Adrenal gland (tissue), 9 donors: ENCODE measurements at regions not wholly inside any gene's neighbourhood (a gene's known extent, or its start where the extent isn't known, plus 50 kb on each side); places are given as distances from the start of the nearest gene placed in this dataset.

Experiments
- DNase-seq, 7 donors: peaks; one replicate each; pipeline ENCODE4 v3.0.0-alpha.2; 2019 to 2020
- H3K27ac ChIP-seq, 5 donors: fragments of 200-600 bp; sonication (generic) in 4 of 5; 1 replicate in 3 of 5; 2 replicates in 2 of 5; pipeline versions ENCODE4 v1.5.1 to v1.8.0; 2016 to 2020; ENCODE audit warnings: mild to moderate bottlenecking in 1 of 5
- H3K27me3 ChIP-seq: fragments of 200-600 bp; 2 replicates; pipeline ENCODE4 v1.8.0; 2021
- H3K36me3 ChIP-seq, 2 donors: fragments of 200-600 bp; replicated peaks in 1 of 2; 1 replicate in 1 of 2; 2 replicates in 1 of 2; pipeline versions ENCODE4 v1.5.1 to v1.8.0; 2018 to 2022
- H3K4me1 ChIP-seq, 2 donors: fragments of 200-600 bp; replicated peaks in 1 of 2; 1 replicate in 1 of 2; 2 replicates in 1 of 2; pipeline versions ENCODE4 v1.5.1 to v1.8.0; 2018 to 2021
- H3K4me3 ChIP-seq, 4 donors: fragments of 200-600 bp; sonication (generic) in 3 of 4; one replicate each; pipeline ENCODE4 v1.5.1; 2016 to 2018
- H3K9me3 ChIP-seq, 3 donors: fragments of 200-600 bp; sonication (generic) in 1 of 3; replicated peaks in 1 of 3; 1 replicate in 2 of 3; 2 replicates in 1 of 3; pipeline versions ENCODE4 v1.5.1 to v1.8.0; 2016 to 2021
- CTCF ChIP-seq, 6 experiments: fragments of 450-650 bp in 4 of 6; fragments of 200-600 bp in 2 of 6; sonication (generic) in 1 of 6; IDR thresholded peaks; 1 replicate in 5 of 6; 2 replicates in 1 of 6; pipeline versions ENCODE4 v1.5.1 to v1.8.0; 2016 to 2021; ENCODE audit warnings: antibody characterized with exemption in 6 of 6, mild to moderate bottlenecking in 2 of 6, moderate library complexity in 1 of 6
- POLR2A ChIP-seq, 2 donors: fragments of 450-650 bp; IDR thresholded peaks; one replicate each; pipeline ENCODE4 v1.6.1; 2017; ENCODE audit warnings: antibody characterized with exemption in 2 of 2, mild to moderate bottlenecking in 2 of 2, moderate library complexity in 1 of 2
- WGBS, 4 donors: extraction: QIAGEN DNeasy Blood & Tissue Kit in 2 of 4; methylation state at CpG; one replicate each; pipeline versions ENCODE4 v1.1.5 to v1.1.7; 2013 to 2017; 5-methylcytosine and 5-hydroxymethylcytosine counted together
- intact Hi-C, 2 donors: fragments of 100-400 bp; cut with DNase I; formaldehyde crosslinking; loops; one replicate each; pipeline versions ENCODE4 v1.14.1 to v1.15.0; 2022 to 2023
- donor health status: healthy with polysubstance abuse.
- donor health status: Bipolar disorder and iron deficiency.
- donor health status: DM: yes; HTN: yes; CAD: no.
- donor health status: DM: no; HTN: no; CAD: no.
- donor health status: DM: no; HTN: no; CAD: no.

DNA sequence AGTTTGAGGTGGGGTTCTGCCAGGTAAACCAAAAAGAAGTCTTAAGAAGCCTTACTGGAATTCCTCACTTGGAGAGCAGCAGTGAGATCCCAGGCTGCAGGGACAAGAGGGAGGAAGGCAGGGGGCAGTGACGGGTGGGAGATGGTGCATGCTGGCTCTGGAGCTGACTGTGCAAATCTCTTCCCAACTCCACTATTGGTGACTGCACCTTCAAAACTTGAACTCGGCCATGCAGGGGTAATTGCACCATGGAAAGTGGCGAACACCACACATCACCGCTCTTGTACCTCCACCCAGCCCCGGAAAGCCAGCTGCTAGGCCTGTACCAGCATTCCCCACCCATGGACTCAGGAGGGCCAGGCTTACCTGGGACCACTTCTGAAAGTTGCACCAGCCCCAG lies 51.4 kb upstream of the CDR2 start:
- Histone ChIP-seq H3K36me3 (peaks cover 0 to 16% of the 10 kb centered on the region in 2 donors), H3K27me3 (no peaks in the 10 kb centered on the region), H3K27ac (peak overlapping the region in 4 of 5 donors; percentile 80 to 93 (median 92)), H3K4me3 (no peak overlapping the region), H3K4me1 (peaks cover 25 to 28% of the 10 kb centered on the region in 2 donors), H3K9me3 (no peaks in the 10 kb centered on the region)
- intact Hi-C loops: no loop called here
- 90 to 95% (median 93%) methylated on average over 4 to 5 of the region's 5 CpGs; no CpG with 5 or more reads in 1 of the 4 donors for WGBS, 4 donors
- peak in 1 of 7 donors; percentile 47 for DNase-seq
- TF ChIP-seq CTCF (IDR thresholded peaks at IDR 0.05) (no peak), POLR2A (IDR thresholded peaks at IDR 0.05) (no peak)

- TF ChIP-seq POLR2A (IDR thresholded peaks at IDR 0.05) (no peak), CTCF (IDR thresholded peaks at IDR 0.05) (no peak)
- intact Hi-C loops: no loop called here
- Histone ChIP-seq H3K4me1 (peaks cover 25 to 28% of the 10 kb centered on the region in 2 donors), H3K27ac (peak overlapping the region; percentile 80 to 95 (median 92)), H3K36me3 (peaks cover 0 to 16% of the 10 kb centered on the region in 2 donors), H3K4me3 (no peak overlapping the region), H3K9me3 (no peaks in the 10 kb centered on the region), H3K27me3 (no peaks in the 10 kb centered on the region)
- 29 to 37% (median 34%) methylated on average over 12 to 26 of the region's 26 CpGs for WGBS, 4 donors
- DNase-seq: peak; percentile 59 to 85 (median 77)
Observed at GRCh38 chr16:22425036-22425801, 50.8 kb upstream of the CDR2 start.

GRCh38 chr16:22424161-22424937 lies 49.9 kb upstream of the CDR2 start:
- Histone ChIP-seq H3K27me3 (no peaks in the 10 kb centered on the region), H3K9me3 (no peaks in the 10 kb centered on the region), H3K4me1 (peaks cover 25 to 28% of the 10 kb centered on the region in 2 donors), H3K4me3 (peak overlapping the region in 1 of 4 donors; percentile 36), H3K36me3 (peaks cover 0 to 20% of the 10 kb centered on the region in 2 donors), H3K27ac (peak overlapping the region; percentile 80 to 95 (median 92))
- 30 to 53% (median 34%) methylated on average over 20 to 22 of the region's 22 CpGs for WGBS, 4 donors
- TF ChIP-seq CTCF (IDR thresholded peaks at IDR 0.05) (no peak), POLR2A (IDR thresholded peaks at IDR 0.05) (peak in 1 of 2 donors; percentile 27)
- DNase-seq: peak; percentile 79 to 94 (median 90)
- intact Hi-C loops: no loop called here
